DOHH2 (cell line): ENCODE measurements at regions not wholly inside any gene's neighbourhood (a gene's known extent, or its start where the extent isn't known, plus 50 kb on each side); places are given as distances from the start of the nearest gene placed in this dataset.

ENCODE experiments used
- CTCF ChIP-seq: fragments of 200-600 bp; sonication (generic); IDR thresholded peaks from one replicate; pipeline ENCODE4 v1.5.1; 2014; ENCODE audit warnings: antibody characterized with exemption, mild to moderate bottlenecking, low read depth, low read length; ENCODE audit not compliant: poor library complexity, severe bottlenecking
- EZH2phosphoT487 ChIP-seq: fragments of 200-600 bp; sonication (generic); IDR thresholded peaks from 2 replicates; pipeline ENCODE4 v1.6.1; 2017; ENCODE audit warnings: borderline replicate concordance, mild to moderate bottlenecking, antibody characterized with exemption, low read length, moderate library complexity, mixed read lengths

- TF ChIP-seq CTCF (no peak), EZH2phosphoT487 (no peak)
Observed at GRCh38 chr16:22970209-22970865, 156.4 kb downstream of the HS3ST2 start.
